Neural progenitor cell (in vitro differentiated cells): ENCODE measurements at regions not wholly inside any gene's neighbourhood (a gene's known extent, or its start where the extent isn't known, plus 50 kb on each side); places are given as distances from the start of the nearest gene placed in this dataset.

Experiments
- DNase-seq: peaks from one replicate; pipeline ENCODE4 v3.0.0-alpha.2; 2016; ENCODE audit warnings: low spot score
- H2AFZ ChIP-seq: fragments of 200-600 bp; sonication (generic); replicated peaks from 2 replicates; pipeline ENCODE4 v1.6.1; 2016; ENCODE audit warnings: antibody characterized with exemption
- H3F3A ChIP-seq: fragments of 200-600 bp; sonication (generic); 2 replicates; pipeline ENCODE4 v1.6.1; 2016; ENCODE audit warnings: antibody characterized with exemption, low read depth
- H3K27ac ChIP-seq: fragments of 200-600 bp; sonication (generic); 2 replicates; pipeline ENCODE4 v1.5.1; 2016; ENCODE audit warnings: mild to moderate bottlenecking
- H3K27me3 ChIP-seq: fragments of 200-600 bp; sonication (generic); 2 replicates; pipeline ENCODE4 v1.6.1; 2016; ENCODE audit warnings: mild to moderate bottlenecking, moderate library complexity
- H3K36me3 ChIP-seq: fragments of 200-600 bp; sonication (generic); 2 replicates; pipeline ENCODE4 v1.5.1; 2016
- H3K4me1 ChIP-seq: fragments of 200-600 bp; sonication (generic); 2 replicates; pipeline ENCODE4 v1.6.1; 2016; ENCODE audit warnings: mixed run types
- H3K4me2 ChIP-seq: fragments of 200-600 bp; sonication (generic); 2 replicates; pipeline ENCODE4 v1.6.1; 2016
- H3K4me3 ChIP-seq: fragments of 200-600 bp; sonication (generic); 2 replicates; pipeline ENCODE4 v1.5.1; 2016
- H3K79me2 ChIP-seq: fragments of 200-600 bp; sonication (generic); 2 replicates; pipeline ENCODE4 v1.6.1; 2016; ENCODE audit warnings: low read depth
- H3K9ac ChIP-seq: fragments of 200-600 bp; sonication (generic); 2 replicates; pipeline ENCODE4 v1.6.1; 2016
- H3K9me3 ChIP-seq: fragments of 200-600 bp; sonication (generic); 2 replicates; pipeline ENCODE4 v1.5.1; 2016; ENCODE audit warnings: low read depth
- H4K20me1 ChIP-seq: fragments of 200-600 bp; sonication (generic); 2 replicates; pipeline ENCODE4 v1.6.1; 2016; ENCODE audit warnings: low read depth
- H3K27ac Mint-ChIP-seq: 3 replicates; pipeline ENCODE4 v1.8.0; 2021; ENCODE audit warnings: mixed read lengths
- H3K27me3 Mint-ChIP-seq: 2 replicates; pipeline ENCODE4 v1.8.0; 2022; ENCODE audit warnings: low read depth, mild to moderate bottlenecking, inconsistent platforms, moderate library complexity, mixed read lengths; ENCODE audit not compliant: insufficient read depth
- H3K36me3 Mint-ChIP-seq: 3 replicates; pipeline ENCODE4 v1.8.0; 2021; ENCODE audit warnings: mixed read lengths
- H3K4me1 Mint-ChIP-seq: 3 replicates; pipeline ENCODE4 v1.8.0; 2021; ENCODE audit warnings: mixed read lengths
- H3K4me3 Mint-ChIP-seq: 3 replicates; pipeline ENCODE4 v1.8.0; 2021; ENCODE audit warnings: mild to moderate bottlenecking, moderate library complexity, mixed read lengths
- H3K9me3 Mint-ChIP-seq: 3 replicates; pipeline ENCODE4 v1.8.0; 2020; ENCODE audit warnings: mixed read lengths
- EZH2 ChIP-seq: fragments of 200-600 bp; sonication (generic); IDR thresholded peaks from 2 replicates; pipeline ENCODE4 v1.6.1; 2017; ENCODE audit warnings: antibody characterized with exemption, mild to moderate bottlenecking, moderate library complexity
- EZH2phosphoT487 ChIP-seq: fragments of 200-600 bp; sonication (generic); IDR thresholded peaks from 2 replicates; pipeline ENCODE4 v1.6.1; 2017; ENCODE audit warnings: antibody characterized with exemption
- TF ChIP-seq, protein P1 (sequence below): fragments of 200-600 bp; sonication (generic); IDR thresholded peaks from 2 replicates; pipeline ENCODE4 v1.5.1; 2017; ENCODE audit warnings: antibody characterized with exemption, mild to moderate bottlenecking

DNA sequence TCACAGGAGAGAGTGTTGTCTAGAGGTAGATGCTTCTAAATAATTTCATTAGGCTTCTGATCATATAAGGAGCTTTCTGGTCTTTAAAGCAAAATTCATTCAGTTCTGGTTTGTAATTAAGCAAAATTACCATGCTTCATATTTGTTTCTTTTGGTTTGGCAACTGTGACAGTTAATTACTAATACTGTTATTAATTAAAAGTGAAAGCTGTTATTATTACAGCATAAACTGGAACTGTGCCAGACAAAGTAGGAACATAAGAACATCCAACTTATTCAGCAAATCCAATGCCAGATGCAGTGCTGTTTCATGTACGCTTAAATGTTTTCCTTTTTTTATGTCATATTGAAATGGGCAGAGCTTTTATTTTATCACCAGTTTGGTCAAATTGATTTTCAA, 70.4 kb upstream of the DAB2 start:
- no peaks in the 10 kb centered on the region for H3K4me1 Mint-ChIP-seq
- TF ChIP-seq EZH2 = no peak
- no peak for TF ChIP-seq EZH2phosphoT487
- TF ChIP-seq, protein P1, sequence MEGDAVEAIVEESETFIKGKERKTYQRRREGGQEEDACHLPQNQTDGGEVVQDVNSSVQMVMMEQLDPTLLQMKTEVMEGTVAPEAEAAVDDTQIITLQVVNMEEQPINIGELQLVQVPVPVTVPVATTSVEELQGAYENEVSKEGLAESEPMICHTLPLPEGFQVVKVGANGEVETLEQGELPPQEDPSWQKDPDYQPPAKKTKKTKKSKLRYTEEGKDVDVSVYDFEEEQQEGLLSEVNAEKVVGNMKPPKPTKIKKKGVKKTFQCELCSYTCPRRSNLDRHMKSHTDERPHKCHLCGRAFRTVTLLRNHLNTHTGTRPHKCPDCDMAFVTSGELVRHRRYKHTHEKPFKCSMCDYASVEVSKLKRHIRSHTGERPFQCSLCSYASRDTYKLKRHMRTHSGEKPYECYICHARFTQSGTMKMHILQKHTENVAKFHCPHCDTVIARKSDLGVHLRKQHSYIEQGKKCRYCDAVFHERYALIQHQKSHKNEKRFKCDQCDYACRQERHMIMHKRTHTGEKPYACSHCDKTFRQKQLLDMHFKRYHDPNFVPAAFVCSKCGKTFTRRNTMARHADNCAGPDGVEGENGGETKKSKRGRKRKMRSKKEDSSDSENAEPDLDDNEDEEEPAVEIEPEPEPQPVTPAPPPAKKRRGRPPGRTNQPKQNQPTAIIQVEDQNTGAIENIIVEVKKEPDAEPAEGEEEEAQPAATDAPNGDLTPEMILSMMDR = no peak
- Histone ChIP-seq H3K9me3 (no peaks in the 10 kb centered on the region), H3K4me2 (no peak overlapping the region), H3K9ac (no peak overlapping the region), H3K27ac (no peak overlapping the region), H2AFZ (no peak overlapping the region), H3K4me1 (no peaks in the 10 kb centered on the region), H3K79me2 (no peaks in the 10 kb centered on the region), H3K4me3 (no peak overlapping the region), H3K27me3 (no peaks in the 10 kb centered on the region), H3F3A (no peaks in the 10 kb centered on the region), H3K36me3 (no peaks in the 10 kb centered on the region), H4K20me1 (no peaks in the 10 kb centered on the region)
- peaks cover 3% of the 10 kb centered on the region for H3K9me3 Mint-ChIP-seq
- no peaks in the 10 kb centered on the region for H3K27me3 Mint-ChIP-seq
- H3K4me3 Mint-ChIP-seq = no peak overlapping the region
- no peaks in the 10 kb centered on the region for H3K36me3 Mint-ChIP-seq
- no peak for DNase-seq
- no peak overlapping the region for H3K27ac Mint-ChIP-seq

DNA sequence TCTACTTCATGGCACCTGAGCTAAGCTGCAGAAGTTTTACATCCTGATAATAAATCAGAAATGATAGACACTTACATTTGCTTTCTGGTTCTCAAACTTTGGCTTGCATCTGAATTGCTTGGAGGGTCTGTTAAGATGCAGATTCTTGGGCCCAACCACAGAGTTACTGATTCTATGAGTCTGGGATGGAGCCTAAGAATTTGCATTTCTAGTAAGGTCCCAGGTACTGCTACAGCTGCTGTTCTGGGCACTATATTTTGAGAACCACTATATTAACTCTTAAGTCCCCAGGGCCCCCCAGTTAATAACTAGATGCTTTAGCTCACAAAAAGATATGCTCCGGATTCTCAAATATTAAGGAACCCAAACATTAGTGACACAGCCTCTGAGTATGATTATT, 69.8 kb upstream of the DAB2 start:
- TF ChIP-seq EZH2 (no peak), EZH2phosphoT487 (no peak)
- TF ChIP-seq, protein P1 = no peak
- no peaks in the 10 kb centered on the region for H3K27me3 Mint-ChIP-seq
- Histone ChIP-seq H3K27me3 (no peaks in the 10 kb centered on the region), H3K79me2 (no peaks in the 10 kb centered on the region), H3K36me3 (no peaks in the 10 kb centered on the region), H3K9ac (no peak overlapping the region), H3K9me3 (no peaks in the 10 kb centered on the region), H3K4me2 (no peak overlapping the region), H3K4me3 (no peak overlapping the region), H3K27ac (no peak overlapping the region), H3F3A (no peaks in the 10 kb centered on the region), H3K4me1 (no peaks in the 10 kb centered on the region), H2AFZ (no peak overlapping the region), H4K20me1 (no peaks in the 10 kb centered on the region)
- H3K27ac Mint-ChIP-seq = no peak overlapping the region
- H3K9me3 Mint-ChIP-seq = peaks cover 3% of the 10 kb centered on the region
- no peaks in the 10 kb centered on the region for H3K4me1 Mint-ChIP-seq
- peaks cover 2% of the 10 kb centered on the region for H3K36me3 Mint-ChIP-seq
- DNase-seq = no peak
- H3K4me3 Mint-ChIP-seq = no peak overlapping the region

DNA sequence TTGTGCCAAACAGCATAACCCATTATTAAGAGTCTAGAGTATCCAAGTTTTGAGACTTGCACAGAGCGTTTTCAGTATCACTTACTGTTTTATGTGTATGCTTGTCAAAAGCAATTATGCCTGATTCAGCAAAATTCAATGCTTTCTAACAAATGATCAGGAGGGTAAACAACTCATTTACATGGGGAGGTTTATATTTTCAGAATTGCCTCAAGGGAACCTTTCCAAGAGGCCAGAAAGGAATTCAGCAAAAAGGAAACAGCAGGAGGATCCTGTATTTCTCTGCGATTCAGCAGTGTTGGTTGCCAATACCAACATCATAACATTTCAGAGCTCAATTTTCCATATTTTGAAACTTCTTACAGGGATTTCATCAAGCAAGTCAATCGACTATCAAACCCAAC, 69.3 kb upstream of the DAB2 start:
- no peak overlapping the region for H3K27ac Mint-ChIP-seq

More for the DNA sequence above, 69.3 kb upstream of the DAB2 start:
- Histone ChIP-seq H4K20me1 (no peaks in the 10 kb centered on the region), H3K27me3 (no peaks in the 10 kb centered on the region), H3K27ac (no peak overlapping the region), H3F3A (no peaks in the 10 kb centered on the region), H3K4me2 (no peak overlapping the region), H2AFZ (no peak overlapping the region), H3K9me3 (no peaks in the 10 kb centered on the region), H3K36me3 (no peaks in the 10 kb centered on the region), H3K4me3 (no peak overlapping the region), H3K4me1 (no peaks in the 10 kb centered on the region), H3K9ac (no peak overlapping the region), H3K79me2 (no peaks in the 10 kb centered on the region)
- no peak overlapping the region for H3K4me3 Mint-ChIP-seq
- H3K4me1 Mint-ChIP-seq = no peaks in the 10 kb centered on the region
- peaks cover 3% of the 10 kb centered on the region for H3K9me3 Mint-ChIP-seq
- H3K36me3 Mint-ChIP-seq = peaks cover 2% of the 10 kb centered on the region
- no peak for DNase-seq
- TF ChIP-seq, protein P1 = no peak
- no peak for TF ChIP-seq EZH2
- no peak for TF ChIP-seq EZH2phosphoT487
- H3K27me3 Mint-ChIP-seq = peaks cover 3% of the 10 kb centered on the region
